ENCODE measurements at regions not wholly inside any gene's neighbourhood (a gene's known extent, or its start where the extent isn't known, plus 50 kb on each side); places are given as distances from the start of the nearest gene placed in this dataset.
"Not testable (repeated sequence)": the region's sequence is repeated elsewhere in the genome, so short reads cannot be mapped to it uniquely, and the experiment has no call there.

- ATAC-seq, result no peak
- H3K9me3 ChIP-seq, result no peaks in the 10 kb centered on the region
- TF ChIP-seq CTCF (IDR thresholded peaks at IDR 0.05), result no peak
- intact Hi-C loops (cut with DNase I), result no loop called here
- H3K4me3 ChIP-seq, result no peak overlapping the region
- 88 to 95% (median 92%) methylated on average over 1 of the region's 1 CpG for WGBS, 3 donors
- H3K27ac ChIP-seq, result no peak overlapping the region
- no peaks in the 10 kb centered on the region for H3K4me1 ChIP-seq
- no peaks in the 10 kb centered on the region for H3K27me3 ChIP-seq (ENCODE audit: insufficient read depth in 3 of 3, low read length in 2 of 3)
- no peak for DNase-seq
- H3K36me3 ChIP-seq (ENCODE audit: insufficient read depth in 1 of 2, low read depth in 1 of 2), result no peaks in the 10 kb centered on the region
Observed at GRCh38 chr5:63097286-63097685, 518.7 kb downstream of the LRRC70 start.

- H3K4me1 ChIP-seq, result no peaks in the 10 kb centered on the region
- ATAC-seq (no peak), DNase-seq (no peak)
- H3K27ac ChIP-seq, result no peak overlapping the region
- 74 to 78% (median 74%) methylated on average over 6 of the region's 6 CpGs for WGBS, 3 donors
- no peak overlapping the region for H3K4me3 ChIP-seq
- no peak for TF ChIP-seq CTCF (IDR thresholded peaks at IDR 0.05)
- intact Hi-C loops (cut with DNase I), result no loop called here
- no peaks in the 10 kb centered on the region for H3K9me3 ChIP-seq
- H3K27me3 ChIP-seq (ENCODE audit: insufficient read depth in 3 of 3, low read length in 2 of 3), result no peaks in the 10 kb centered on the region
- H3K36me3 ChIP-seq (ENCODE audit: insufficient read depth in 1 of 2, low read depth in 1 of 2), result no peaks in the 10 kb centered on the region
Observed at GRCh38 chr5:63094730-63095129, 516.1 kb downstream of the LRRC70 start.

GRCh38 chr5:63089147-63089546 is 510.5 kb downstream of the LRRC70 start:
- H3K4me1 ChIP-seq, result no peaks in the 10 kb centered on the region
- H3K36me3 ChIP-seq (ENCODE audit: insufficient read depth in 1 of 2, low read depth in 1 of 2), result no peaks in the 10 kb centered on the region
- H3K27me3 ChIP-seq (ENCODE audit: insufficient read depth in 3 of 3, low read length in 2 of 3), result no peaks in the 10 kb centered on the region
- TF ChIP-seq CTCF (IDR thresholded peaks at IDR 0.05), result no peak
- ATAC-seq (no peak), DNase-seq (no peak)
- no peaks in the 10 kb centered on the region for H3K9me3 ChIP-seq
- 77 to 80% (median 79%) methylated on average over 1 of the region's 1 CpG for whole genome bisulfite sequencing, 3 donors
- intact Hi-C loops (cut with DNase I), result no loop called here
- no peak overlapping the region for H3K4me3 ChIP-seq
- H3K27ac ChIP-seq, result no peak overlapping the region

- no peak for TF ChIP-seq CTCF (IDR thresholded peaks at IDR 0.05)
- 20 to 46% (median 31%) methylated on average over 2 of the region's 2 CpGs for WGBS, 3 donors
Observed at GRCh38 chr5:63085561-63085960, 506.9 kb downstream of the LRRC70 start.

GRCh38 chr5:63083689-63084088 is 505.1 kb downstream of the LRRC70 start:
- H3K27me3 ChIP-seq (ENCODE audit: insufficient read depth in 3 of 3, low read length in 2 of 3); H3K9me3 ChIP-seq; DNase-seq; H3K4me3 ChIP-seq; H3K4me1 ChIP-seq; intact Hi-C loops (cut with DNase I); ATAC-seq; H3K27ac ChIP-seq; H3K36me3 ChIP-seq (ENCODE audit: insufficient read depth in 1 of 2, low read depth in 1 of 2): not testable (repeated sequence)
- WGBS, 3 donors, result 87 to 96% (median 95%) methylated on average over 13 to 21 of the region's 22 CpGs

More at GRCh38 chr5:63085561-63085960, 506.9 kb downstream of the LRRC70 start:
- DNase-seq, result no peak
- Histone ChIP-seq H3K4me3 (no peak overlapping the region), H3K4me1 (no peaks in the 10 kb centered on the region), H3K27ac (no peak overlapping the region), H3K27me3 (ENCODE audit: insufficient read depth in 3 of 3, low read length in 2 of 3) (no peaks in the 10 kb centered on the region), H3K36me3 (ENCODE audit: insufficient read depth in 1 of 2, low read depth in 1 of 2) (no peaks in the 10 kb centered on the region), H3K9me3 (no peaks in the 10 kb centered on the region)
- ATAC-seq, result no peak
- intact Hi-C loops (cut with DNase I), result no loop called here
